Suprapubic skin (tissue), 4 donors: ENCODE measurements at regions not wholly inside any gene's neighbourhood (a gene's known extent, or its start where the extent isn't known, plus 50 kb on each side); places are given as distances from the start of the nearest gene placed in this dataset.

Experiments
- DNase-seq, 2 donors: peaks; one replicate each; pipeline ENCODE4 v3.0.0-alpha.2; 2019; ENCODE audit warnings: low spot score in 2 of 2
- H3K27ac ChIP-seq: fragments of 200-600 bp; sonication (generic); one replicate; pipeline ENCODE4 v1.5.1; 2019
- H3K27me3 ChIP-seq: fragments of 200-600 bp; sonication (generic); one replicate; pipeline ENCODE4 v1.5.1; 2019
- H3K36me3 ChIP-seq: fragments of 200-600 bp; sonication (generic); one replicate; pipeline ENCODE4 v1.5.1; 2019
- H3K4me1 ChIP-seq: fragments of 200-600 bp; sonication (generic); one replicate; pipeline ENCODE4 v1.5.1; 2019
- H3K4me3 ChIP-seq: fragments of 200-600 bp; sonication (generic); one replicate; pipeline ENCODE4 v1.5.1; 2019; ENCODE audit warnings: mild to moderate bottlenecking
- H3K9me3 ChIP-seq: fragments of 200-600 bp; sonication (generic); one replicate; pipeline ENCODE4 v1.5.1; 2019
- EP300 ChIP-seq: sonication (generic); formaldehyde crosslinking; IDR thresholded peaks from one replicate; pipeline ENCODE4 v1.6.1; 2017; ENCODE audit warnings: antibody characterized with exemption
- POLR2A ChIP-seq, 2 donors: fragments of 450-650 bp; IDR thresholded peaks; one replicate each; pipeline ENCODE4 v1.6.1; 2017; ENCODE audit warnings: antibody characterized with exemption in 2 of 2, mild to moderate bottlenecking in 2 of 2, moderate library complexity in 2 of 2
- POLR2AphosphoS5 ChIP-seq, 3 donors: sonication (generic); formaldehyde crosslinking; IDR thresholded peaks; one replicate each; pipeline ENCODE4 v1.6.1; 2017; ENCODE audit warnings: antibody characterized with exemption in 3 of 3
- WGBS: methylation state at CpG from one replicate; pipeline ENCODE4 v1.1.5; 2018; 5-methylcytosine and 5-hydroxymethylcytosine counted together
- TF ChIP-seq, protein P1 (sequence below), 2 donors: fragments of 200-600 bp in 1 of 2; fragments of 450-650 bp in 1 of 2; sonication (generic) in 1 of 2; IDR thresholded peaks; one replicate each; pipeline ENCODE4 v1.5.1; 2016 to 2019; ENCODE audit warnings: antibody characterized with exemption in 2 of 2, mild to moderate bottlenecking in 1 of 2, moderate library complexity in 1 of 2

DNA sequence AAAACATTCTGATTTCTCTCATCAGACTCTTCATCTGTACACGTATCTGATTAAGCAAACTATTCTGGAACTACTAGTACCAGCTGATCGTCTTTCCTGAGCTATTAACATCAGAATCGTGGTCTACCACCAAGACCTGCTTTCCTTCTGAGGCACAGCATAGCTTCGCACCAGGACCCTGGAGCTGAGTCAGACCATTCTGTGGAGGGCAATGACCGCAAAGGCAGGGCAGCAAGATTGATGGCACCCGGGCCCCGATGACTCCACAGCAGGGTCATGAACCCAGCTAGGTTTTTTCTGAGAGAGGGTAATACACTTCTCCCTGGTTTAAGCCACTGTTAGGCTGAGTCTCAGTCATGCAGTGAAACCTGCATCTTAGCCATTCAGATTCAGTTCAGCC lies 158.7 kb upstream of the GPR12 start:
- 69% methylated on average over 4 of the region's 7 CpGs for WGBS
- H3K4me1 ChIP-seq = no peaks in the 10 kb centered on the region
- no peak for TF ChIP-seq EP300

DNA sequence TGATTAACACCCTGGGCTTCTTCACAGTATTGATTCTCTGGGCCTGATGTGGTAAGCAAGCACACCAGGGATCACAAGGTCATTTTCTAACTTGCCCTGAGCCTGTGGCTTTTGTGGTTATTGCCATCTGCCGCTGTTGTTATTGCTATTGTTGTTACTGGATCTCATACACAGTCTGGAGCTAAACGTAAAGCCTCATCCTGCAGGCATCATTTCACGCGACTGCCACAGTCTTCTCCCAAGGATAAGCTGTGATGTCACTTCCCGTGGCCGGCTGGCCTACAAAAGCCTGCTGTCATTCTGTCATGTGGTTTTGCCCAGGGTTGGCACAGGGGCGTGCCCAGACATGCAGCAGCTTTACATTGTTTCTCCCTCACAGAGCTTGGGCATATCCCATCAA lies 154.0 kb upstream of the GPR12 start:
- 63% methylated on average over 7 of the region's 7 CpGs for WGBS
- DNase-seq = peak in 1 of 2 donors; percentile 37
- no peaks in the 10 kb centered on the region for H3K36me3 ChIP-seq
- no peaks in the 10 kb centered on the region for H3K9me3 ChIP-seq
- no peaks in the 10 kb centered on the region for H3K4me1 ChIP-seq
- TF ChIP-seq EP300 (no peak), POLR2A (IDR thresholded peaks at IDR 0.05) (no peak), POLR2AphosphoS5 (IDR thresholded peaks at IDR 0.05) (no peak)
- TF ChIP-seq, protein P1, sequence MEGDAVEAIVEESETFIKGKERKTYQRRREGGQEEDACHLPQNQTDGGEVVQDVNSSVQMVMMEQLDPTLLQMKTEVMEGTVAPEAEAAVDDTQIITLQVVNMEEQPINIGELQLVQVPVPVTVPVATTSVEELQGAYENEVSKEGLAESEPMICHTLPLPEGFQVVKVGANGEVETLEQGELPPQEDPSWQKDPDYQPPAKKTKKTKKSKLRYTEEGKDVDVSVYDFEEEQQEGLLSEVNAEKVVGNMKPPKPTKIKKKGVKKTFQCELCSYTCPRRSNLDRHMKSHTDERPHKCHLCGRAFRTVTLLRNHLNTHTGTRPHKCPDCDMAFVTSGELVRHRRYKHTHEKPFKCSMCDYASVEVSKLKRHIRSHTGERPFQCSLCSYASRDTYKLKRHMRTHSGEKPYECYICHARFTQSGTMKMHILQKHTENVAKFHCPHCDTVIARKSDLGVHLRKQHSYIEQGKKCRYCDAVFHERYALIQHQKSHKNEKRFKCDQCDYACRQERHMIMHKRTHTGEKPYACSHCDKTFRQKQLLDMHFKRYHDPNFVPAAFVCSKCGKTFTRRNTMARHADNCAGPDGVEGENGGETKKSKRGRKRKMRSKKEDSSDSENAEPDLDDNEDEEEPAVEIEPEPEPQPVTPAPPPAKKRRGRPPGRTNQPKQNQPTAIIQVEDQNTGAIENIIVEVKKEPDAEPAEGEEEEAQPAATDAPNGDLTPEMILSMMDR (IDR thresholded peaks at IDR 0.05) = no peak
- H3K27ac ChIP-seq = no peak overlapping the region
- no peak overlapping the region for H3K4me3 ChIP-seq
- peaks cover under 1% of the 10 kb centered on the region for H3K27me3 ChIP-seq

More for the DNA sequence above, 158.7 kb upstream of the GPR12 start:
- Histone ChIP-seq H3K27me3 (peaks cover 6% of the 10 kb centered on the region), H3K9me3 (no peaks in the 10 kb centered on the region), H3K36me3 (no peaks in the 10 kb centered on the region), H3K4me3 (no peak overlapping the region), H3K27ac (no peak overlapping the region)
- DNase-seq = peak in 1 of 2 donors; percentile 57

DNA sequence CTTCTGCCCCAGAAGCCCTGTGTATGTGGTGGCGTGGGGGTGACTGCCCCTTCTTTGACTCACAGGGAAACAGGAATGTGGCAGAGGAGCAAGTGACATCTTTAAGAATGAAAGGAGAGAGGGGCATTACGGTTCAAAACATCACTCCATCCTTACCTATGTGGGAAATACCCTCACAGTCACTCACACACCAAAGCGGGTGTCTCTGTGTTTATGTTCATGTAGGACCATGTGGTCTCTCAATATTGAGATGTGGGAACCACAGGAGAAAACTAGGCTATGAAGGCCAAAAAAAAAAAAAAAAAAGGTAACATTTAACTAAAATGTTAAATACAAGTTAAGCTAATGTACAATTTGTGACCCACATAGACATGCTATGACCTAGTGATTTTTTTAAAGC lies 153.6 kb upstream of the GPR12 start:
- TF ChIP-seq, protein P1 (IDR thresholded peaks at IDR 0.05) = no peak
- no peak for TF ChIP-seq POLR2A (IDR thresholded peaks at IDR 0.05)
- no peak for TF ChIP-seq POLR2AphosphoS5 (IDR thresholded peaks at IDR 0.05)
- TF ChIP-seq EP300 = no peak
- DNase-seq = peak in 1 of 2 donors; percentile 23
- no peaks in the 10 kb centered on the region for H3K36me3 ChIP-seq
- H3K27me3 ChIP-seq = peaks cover 6% of the 10 kb centered on the region
- WGBS = 85% methylated on average over 3 of the region's 3 CpGs
- H3K9me3 ChIP-seq = no peaks in the 10 kb centered on the region
- no peaks in the 10 kb centered on the region for H3K4me1 ChIP-seq
- no peak overlapping the region for H3K27ac ChIP-seq
- no peak overlapping the region for H3K4me3 ChIP-seq

DNA sequence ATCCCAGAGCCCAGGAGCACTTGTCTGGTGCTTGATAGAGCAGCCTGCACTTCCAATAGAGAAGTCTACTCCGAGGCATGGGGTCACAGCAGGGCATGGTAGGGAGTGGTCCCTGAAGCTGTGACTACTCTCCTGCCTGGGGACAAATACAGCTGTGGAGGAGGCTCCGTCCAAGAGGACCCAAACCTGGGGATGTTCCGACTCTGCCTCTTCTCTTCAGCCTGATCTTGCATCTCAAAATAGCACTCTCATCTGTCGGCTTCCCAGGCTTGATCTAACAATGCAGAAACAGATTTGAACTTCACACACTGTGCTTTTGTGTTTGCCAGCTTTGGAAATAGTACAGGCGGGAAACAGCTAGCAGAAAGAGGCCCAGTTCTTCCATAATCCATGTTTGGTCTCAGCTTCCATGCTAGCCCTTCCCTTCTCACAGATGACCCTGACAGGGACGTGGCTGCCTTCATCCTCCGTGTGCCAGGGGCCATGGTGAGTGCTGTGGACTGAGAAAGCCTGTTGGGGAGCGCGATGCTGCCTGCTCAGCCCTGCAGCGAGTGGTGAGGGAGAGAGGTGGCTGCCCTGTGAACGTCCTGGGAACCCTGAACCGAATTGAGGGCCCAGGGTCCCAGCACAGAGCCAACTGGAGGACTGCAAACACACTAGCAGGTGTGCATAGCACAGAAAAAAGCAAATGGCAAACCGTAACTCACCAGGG lies 150.3 kb upstream of the GPR12 start:
- DNase-seq = peak in 1 of 2 donors; percentile 24
- no peaks in the 10 kb centered on the region for H3K36me3 ChIP-seq
- no peak overlapping the region for H3K4me3 ChIP-seq
- TF ChIP-seq, protein P1 (IDR thresholded peaks at IDR 0.05) = no peak
- TF ChIP-seq POLR2A (IDR thresholded peaks at IDR 0.05) (no peak), EP300 (no peak), POLR2AphosphoS5 (IDR thresholded peaks at IDR 0.05) (no peak)
- H3K4me1 ChIP-seq = no peaks in the 10 kb centered on the region
- H3K27ac ChIP-seq = no peak overlapping the region
- H3K27me3 ChIP-seq = peaks cover 9% of the 10 kb centered on the region
- H3K9me3 ChIP-seq = no peaks in the 10 kb centered on the region
- 61% methylated on average over 11 of the region's 13 CpGs for WGBS

DNA sequence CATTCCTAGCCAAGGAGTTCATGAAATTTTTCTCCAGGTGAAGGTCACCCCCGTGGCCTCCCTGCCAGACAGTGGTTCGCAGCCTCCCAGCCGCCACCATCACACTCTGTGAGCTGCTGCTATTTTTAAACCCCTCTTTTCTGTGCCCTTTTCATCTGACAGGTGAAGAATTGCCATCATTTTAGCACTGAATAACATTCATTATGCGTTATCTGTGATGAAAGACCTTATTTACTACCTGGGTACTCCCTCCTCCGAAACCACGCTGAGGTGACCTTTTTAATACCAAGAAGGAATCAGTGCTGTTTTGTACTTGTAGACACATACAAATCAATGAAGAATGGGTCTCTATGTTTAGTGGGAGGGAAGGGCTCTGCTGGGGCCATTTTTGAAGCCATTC lies 148.9 kb upstream of the GPR12 start:
- no peaks in the 10 kb centered on the region for H3K9me3 ChIP-seq
- DNase-seq = peak in 1 of 2 donors; percentile 28
- no peaks in the 10 kb centered on the region for H3K36me3 ChIP-seq
- TF ChIP-seq, protein P1 (IDR thresholded peaks at IDR 0.05) = no peak
- TF ChIP-seq POLR2AphosphoS5 (IDR thresholded peaks at IDR 0.05) (no peak), EP300 (no peak), POLR2A (IDR thresholded peaks at IDR 0.05) (no peak)
- peaks cover 9% of the 10 kb centered on the region for H3K27me3 ChIP-seq
- H3K4me1 ChIP-seq = no peaks in the 10 kb centered on the region
- 60% methylated on average over 6 of the region's 6 CpGs for WGBS
- no peak overlapping the region for H3K27ac ChIP-seq
- H3K4me3 ChIP-seq = no peak overlapping the region
